Adrenal gland (tissue), 5 donors: ENCODE measurements at regions not wholly inside any gene's neighbourhood (a gene's known extent, or its start where the extent isn't known, plus 50 kb on each side); places are given as distances from the start of the nearest gene placed in this dataset.

Source experiments
- POLR2A ChIP-seq, 2 donors: fragments of 450-650 bp; IDR thresholded peaks; one replicate each; pipeline ENCODE4 v1.6.1; 2017; ENCODE audit warnings: antibody characterized with exemption in 2 of 2, mild to moderate bottlenecking in 2 of 2, moderate library complexity in 1 of 2
- TF ChIP-seq, protein P1 (sequence below), 6 experiments: fragments of 450-650 bp in 4 of 6; fragments of 200-600 bp in 2 of 6; sonication (generic) in 1 of 6; IDR thresholded peaks; 1 replicate in 5 of 6; 2 replicates in 1 of 6; pipeline versions ENCODE4 v1.5.1 to v1.8.0; 2016 to 2021; ENCODE audit warnings: antibody characterized with exemption in 6 of 6, mild to moderate bottlenecking in 2 of 6, moderate library complexity in 1 of 6
- donor health status: DM: no; HTN: no; CAD: no.

GRCh38 chr5:117675646-117676045 lies 1101.0 kb upstream of the SEMA6A start:
- TF ChIP-seq, protein P1, sequence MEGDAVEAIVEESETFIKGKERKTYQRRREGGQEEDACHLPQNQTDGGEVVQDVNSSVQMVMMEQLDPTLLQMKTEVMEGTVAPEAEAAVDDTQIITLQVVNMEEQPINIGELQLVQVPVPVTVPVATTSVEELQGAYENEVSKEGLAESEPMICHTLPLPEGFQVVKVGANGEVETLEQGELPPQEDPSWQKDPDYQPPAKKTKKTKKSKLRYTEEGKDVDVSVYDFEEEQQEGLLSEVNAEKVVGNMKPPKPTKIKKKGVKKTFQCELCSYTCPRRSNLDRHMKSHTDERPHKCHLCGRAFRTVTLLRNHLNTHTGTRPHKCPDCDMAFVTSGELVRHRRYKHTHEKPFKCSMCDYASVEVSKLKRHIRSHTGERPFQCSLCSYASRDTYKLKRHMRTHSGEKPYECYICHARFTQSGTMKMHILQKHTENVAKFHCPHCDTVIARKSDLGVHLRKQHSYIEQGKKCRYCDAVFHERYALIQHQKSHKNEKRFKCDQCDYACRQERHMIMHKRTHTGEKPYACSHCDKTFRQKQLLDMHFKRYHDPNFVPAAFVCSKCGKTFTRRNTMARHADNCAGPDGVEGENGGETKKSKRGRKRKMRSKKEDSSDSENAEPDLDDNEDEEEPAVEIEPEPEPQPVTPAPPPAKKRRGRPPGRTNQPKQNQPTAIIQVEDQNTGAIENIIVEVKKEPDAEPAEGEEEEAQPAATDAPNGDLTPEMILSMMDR (IDR thresholded peaks at IDR 0.05), result no peak
- TF ChIP-seq POLR2A (IDR thresholded peaks at IDR 0.05), result no peak
